GM19467 (cell line): ENCODE measurements at regions not wholly inside any gene's neighbourhood (a gene's known extent, or its start where the extent isn't known, plus 50 kb on each side); places are given as distances from the start of the nearest gene placed in this dataset.

Experiments used
- ATAC-seq: cut with Tn5 transposase; IDR thresholded peaks from one replicate; pipeline ENCODE4 v1.9.1; 2021; ENCODE audit warnings: mild to moderate bottlenecking, moderate library complexity; ENCODE audit not compliant: unreplicated experiment

DNA sequence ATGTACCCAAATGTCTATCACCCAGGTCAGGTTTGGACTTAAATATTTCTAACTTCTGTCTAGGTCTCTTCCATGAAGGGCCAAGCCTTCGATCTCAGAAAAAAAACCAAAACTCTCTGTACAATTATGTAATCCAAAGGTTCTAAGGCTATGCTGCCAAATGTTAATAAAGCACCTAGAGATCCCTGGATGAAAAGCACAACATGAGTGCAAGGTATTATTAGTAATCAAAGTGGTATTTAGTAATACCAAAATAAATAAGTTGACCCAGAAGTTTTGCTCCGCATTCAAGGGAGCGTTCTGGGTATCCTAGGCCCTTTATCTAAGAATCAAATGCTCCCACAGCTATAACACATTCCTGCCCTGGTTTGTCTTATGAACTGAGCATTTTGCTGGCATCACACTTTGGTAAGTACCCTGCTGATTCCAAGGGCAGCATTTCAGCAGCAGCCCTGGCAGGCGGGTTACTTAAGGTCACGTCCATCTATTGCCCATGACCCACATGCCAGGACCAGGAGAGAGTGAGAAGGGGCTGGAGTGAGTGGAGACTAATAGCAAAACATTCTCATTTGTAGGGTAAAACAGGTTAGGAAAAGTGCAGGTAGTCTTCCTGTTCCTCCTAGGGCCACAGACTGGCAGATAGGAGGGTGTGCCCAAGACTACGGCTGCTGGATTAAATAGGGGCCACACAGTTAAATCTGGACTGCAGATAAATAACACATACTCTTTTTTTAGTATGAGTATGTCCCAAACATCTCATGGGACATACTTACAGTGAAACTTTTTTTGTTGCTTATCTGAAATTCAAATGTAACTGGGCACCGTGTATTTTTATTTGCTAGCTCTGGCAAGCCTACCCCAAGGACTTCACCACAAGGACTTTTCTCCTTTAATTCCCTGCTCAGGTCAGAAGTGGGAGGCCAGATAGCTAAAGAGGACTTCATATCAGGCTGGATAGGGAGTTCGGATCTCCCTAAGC lies 76.0 kb upstream of the SNRK start:
- no peak for ATAC-seq

DNA sequence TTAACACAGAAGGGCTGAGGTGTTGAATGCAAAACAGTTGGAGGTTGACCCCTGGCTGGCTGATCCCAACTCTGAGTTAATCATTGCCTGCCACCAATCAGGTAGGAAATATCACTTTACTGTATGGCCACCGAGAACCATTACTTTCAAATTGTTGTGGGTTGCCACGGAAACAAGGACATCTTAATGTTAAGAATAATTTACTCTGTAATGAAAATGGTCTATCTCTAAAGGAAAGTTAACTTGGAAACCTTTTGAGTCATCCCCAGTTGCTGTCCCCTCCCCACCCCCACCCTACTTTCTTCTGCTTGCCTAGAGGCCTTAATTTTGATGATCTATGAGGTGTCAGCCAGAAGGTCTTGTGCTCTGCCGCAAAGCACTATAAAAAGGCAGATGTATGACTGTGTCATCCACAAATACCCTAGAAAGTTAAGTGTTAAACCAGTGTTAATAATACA lies 78.7 kb upstream of the SNRK start:
- ATAC-seq = no peak

DNA sequence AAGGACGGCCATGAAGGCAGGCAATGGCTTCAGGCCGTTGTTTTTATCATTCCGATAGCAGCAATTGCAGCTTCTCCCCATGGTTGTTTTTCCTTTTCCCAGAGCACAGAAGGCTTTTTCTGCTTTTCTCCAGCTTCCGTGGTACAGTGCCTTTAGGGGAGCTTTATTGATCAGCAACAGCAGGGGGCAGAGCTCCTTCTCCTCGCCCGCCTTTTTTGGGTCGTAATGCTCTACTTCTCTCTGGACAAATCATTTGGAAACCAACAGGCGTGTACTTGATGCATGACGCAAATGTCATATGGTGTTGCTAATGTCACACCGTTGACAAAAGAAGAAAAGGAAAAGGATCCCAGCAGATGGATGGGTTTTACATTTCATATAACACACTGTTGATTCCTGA lies 79.7 kb upstream of the SNRK start:
- ATAC-seq = no peak

DNA sequence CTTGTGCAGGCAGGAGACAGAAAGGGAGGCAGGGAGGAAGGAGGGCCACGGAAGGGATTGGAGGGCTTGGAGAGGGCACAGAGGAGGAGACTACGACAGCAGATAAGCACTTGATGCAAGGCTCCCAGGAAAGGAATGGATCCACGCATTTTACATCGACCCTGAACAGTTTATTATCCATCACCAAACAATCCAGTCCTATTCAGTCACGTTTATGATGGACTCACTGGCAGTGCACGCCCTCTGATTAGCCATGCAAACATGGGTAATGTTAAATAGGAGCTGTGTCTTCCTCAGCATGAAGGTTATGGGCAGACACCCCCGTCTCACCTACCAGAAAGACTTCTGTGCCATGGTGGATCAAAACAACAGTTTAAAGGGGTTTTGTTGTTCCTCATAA lies 80.2 kb upstream of the SNRK start:
- no peak for ATAC-seq

GRCh38 chr3:43203022-43203421 lies 83.3 kb upstream of the SNRK start:
- ATAC-seq = no peak

GRCh38 chr3:43201581-43201980 lies 84.8 kb upstream of the SNRK start:
- no peak for ATAC-seq

GRCh38 chr3:43199645-43200306 lies 86.6 kb upstream of the SNRK start:
- no peak for ATAC-seq

DNA sequence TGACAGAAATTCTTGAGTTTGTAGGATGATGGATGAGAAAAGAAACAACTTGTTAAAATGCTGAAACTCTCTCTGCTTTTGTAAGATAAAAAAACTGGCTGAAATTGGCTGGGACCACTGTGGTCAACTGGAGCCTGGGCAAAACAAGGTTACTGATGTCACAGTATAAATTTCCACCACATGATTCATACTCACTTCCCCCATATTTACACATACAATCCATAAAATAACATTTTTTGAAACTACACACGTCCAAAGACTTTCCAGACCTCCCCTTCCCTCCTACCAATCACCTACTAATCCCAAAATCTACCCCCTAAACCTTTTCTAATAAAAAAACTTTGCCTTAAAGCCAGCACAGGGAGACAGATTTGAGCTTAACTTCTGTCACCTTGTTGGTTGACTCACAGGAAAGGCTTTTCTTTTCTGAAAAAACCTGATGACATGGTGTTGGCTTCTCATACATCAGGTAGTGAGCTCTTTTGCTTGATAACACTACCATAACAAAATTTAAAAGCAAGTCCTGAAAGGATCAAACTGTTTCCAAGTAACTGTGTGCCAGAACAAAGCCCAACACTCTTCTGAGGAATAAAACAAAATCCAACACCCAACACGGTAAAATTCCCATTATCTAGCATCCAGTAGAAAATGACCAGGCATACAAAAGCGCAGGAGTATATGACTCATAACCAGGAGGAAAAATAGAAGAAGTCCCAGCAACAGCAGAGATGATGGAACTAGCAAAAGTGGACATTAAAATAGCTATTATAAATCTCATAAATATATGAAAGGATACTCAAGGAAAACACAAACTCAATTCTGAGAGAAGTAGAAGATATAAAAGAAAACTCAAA lies 87.3 kb upstream of the SNRK start:
- ATAC-seq = no peak

GRCh38 chr3:43198301-43198700 lies 88.0 kb upstream of the SNRK start:
- no peak for ATAC-seq

DNA sequence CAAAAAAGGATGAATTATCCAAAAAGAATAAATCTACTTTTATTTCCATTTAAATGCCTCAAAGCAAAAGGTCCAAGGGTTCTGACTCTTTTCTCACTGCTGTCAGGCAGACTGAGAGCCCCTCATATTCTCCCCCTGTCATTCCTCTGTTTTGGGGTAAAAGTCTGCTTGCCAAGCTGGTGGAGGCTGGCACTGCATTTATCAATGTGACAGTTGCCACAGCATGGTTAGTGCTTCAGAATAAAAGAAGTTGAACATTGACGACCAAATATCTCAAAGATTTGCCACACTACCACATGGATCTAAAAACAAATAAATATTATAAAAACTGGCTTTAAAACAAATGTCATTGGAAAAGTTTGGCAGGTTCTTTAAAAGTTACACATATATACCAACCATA lies 89.2 kb upstream of the SNRK start:
- no peak for ATAC-seq

DNA sequence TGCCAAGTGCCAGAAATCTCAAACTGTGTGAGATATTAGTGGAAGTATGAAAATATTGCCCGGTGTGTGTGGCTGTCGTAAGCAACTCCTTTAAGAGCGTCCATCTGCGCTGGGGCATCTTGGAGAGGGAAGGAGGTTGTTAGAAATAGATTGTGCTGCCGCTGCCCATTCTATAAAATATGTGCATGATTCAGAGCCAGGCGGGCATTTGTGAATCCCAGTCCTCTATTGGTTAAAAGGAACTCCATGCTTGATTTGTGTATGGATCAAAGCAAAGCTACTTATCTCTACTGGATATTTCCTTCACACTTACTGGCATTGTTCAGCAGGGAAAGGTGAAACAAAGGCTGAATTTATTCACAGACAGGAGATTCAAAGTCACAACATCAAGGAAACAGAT lies 89.6 kb upstream of the SNRK start:
- ATAC-seq = no peak

- ATAC-seq = no peak
Measured at GRCh38 chr3:43195115-43195498, 89.2 kb upstream of the POMGNT2 start.

DNA sequence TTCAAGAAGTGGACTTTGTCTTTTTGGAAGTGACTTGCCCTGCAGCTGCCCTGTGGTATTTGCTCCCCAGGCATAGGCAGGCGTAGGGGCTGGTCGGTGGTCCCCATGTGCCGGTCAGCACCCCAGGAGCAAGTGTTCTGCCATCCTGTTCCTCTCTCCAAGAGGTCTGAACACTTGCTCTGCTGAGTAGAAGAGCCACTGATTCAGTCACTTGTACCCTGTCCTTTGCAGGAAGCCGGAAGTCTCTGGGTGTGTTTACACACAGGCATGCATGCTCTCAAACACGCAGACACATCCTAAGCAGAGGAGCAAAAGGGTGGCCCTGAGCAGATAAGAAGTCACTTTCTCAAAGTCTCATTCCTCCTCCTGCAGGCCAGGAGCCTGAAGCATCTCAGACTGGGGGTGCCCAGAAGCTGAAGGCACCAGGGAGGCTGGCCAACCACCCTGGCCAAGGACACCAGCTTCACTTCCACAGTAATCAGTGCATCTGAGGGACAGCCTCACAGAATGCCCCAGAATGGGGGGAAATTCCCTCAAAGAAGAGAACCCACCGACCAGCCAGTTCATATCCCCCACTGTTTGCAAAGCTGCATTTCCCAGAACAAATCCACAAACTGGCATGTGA lies 88.7 kb upstream of the POMGNT2 start:
- ATAC-seq = no peak

GRCh38 chr3:43194069-43194468 lies 88.2 kb upstream of the POMGNT2 start:
- no peak for ATAC-seq

DNA sequence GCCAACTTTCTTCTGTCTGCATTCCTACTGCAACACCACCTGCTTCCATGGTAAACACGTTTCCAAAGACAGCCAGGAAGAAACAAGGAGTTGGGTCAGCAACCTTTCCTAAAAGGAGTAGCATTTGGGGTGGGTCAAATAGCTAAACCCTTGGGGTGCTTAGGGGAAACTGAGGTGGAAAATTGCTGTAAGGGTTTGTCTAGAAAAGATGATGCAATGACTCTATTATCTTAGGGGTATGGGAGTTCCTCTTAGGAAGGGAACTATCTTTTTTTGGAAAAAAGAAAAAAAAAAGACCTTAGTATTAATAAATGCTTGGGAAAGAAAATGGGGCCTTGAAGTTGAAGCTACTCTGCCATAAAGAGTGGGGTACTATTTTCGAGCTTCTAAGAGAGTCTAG lies 86.1 kb upstream of the POMGNT2 start:
- no peak for ATAC-seq

- ATAC-seq = no peak
Measured at GRCh38 chr3:43191116-43191515, 85.2 kb upstream of the POMGNT2 start.

- ATAC-seq = no peak
Measured at GRCh38 chr3:43190670-43191069, 84.8 kb upstream of the POMGNT2 start.

- ATAC-seq = no peak
Measured at GRCh38 chr3:43187836-43188479, 82.1 kb upstream of the POMGNT2 start.

DNA sequence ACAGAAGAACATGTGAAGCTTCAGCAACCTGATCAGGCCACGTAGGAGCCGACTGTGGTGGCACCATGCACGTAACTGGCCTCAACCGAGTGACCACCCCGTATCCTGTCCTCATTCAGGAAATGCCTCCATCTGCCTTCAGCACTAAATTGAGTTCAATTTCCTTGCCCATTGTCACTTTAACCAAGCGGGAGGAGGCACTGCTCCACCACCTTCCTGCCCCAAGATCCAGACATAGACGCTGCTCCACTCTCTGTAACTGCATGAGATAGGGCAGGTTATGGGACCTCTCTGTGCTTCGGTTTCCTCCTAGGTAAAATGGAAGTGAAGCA lies 80.1 kb upstream of the POMGNT2 start:
- no peak for ATAC-seq

DNA sequence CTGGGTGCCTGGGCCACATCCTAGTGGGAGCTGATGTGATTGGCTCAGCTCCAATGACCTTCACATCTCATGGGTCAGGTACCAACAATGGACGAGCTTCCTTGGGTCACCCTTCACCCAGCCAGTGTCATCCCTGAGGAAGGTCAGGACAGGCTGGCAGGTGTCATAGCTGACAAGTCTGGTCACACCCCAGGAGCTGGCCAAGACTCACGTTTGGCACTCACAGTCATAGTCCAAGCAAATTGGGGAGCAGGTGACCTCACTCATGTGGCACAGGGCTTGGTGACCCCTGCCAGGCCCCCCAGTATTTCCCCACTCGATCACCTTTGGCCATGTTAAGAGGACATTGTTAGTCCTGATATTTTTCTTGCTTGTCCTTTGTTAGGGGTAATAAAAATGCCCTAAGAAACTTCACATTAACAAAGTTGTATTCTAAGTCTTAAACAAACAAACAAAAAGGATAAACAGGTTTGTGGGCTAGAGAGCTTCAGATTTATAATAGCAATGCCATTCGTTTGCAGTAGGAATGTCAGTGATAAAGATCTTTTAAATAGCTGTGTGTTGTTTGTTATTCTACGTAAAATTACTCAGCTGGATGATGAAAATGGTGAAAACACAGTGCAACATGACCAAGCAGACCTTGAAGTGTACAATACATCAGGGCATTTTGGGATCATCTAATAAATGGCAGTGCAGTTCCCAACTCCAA lies 79.5 kb upstream of the POMGNT2 start:
- no peak for ATAC-seq
